ENCODE measurements at regions not wholly inside any gene's neighbourhood (a gene's known extent, or its start where the extent isn't known, plus 50 kb on each side); places are given as distances from the start of the nearest gene placed in this dataset.

DNA sequence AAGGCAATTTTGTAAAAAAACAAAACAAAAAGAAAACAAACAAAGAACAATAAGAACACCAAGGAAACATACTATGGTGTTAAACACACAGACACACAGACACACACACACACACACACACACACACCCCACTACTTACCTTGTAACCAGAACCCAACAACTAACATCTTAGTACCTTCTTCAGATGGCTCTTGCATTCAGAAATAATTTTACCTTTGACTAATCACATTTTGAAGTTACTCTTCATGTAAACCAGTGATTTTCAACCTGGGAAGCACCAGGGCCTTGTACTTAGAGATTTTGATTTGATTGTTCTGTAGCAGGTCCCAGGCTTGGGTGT, 87.5 kb downstream of the AQP4 start:
- intact Hi-C loops (cut with micrococcal nuclease): no loop called here
- H3K36me3 Mint-ChIP-seq: no peaks in the 10 kb centered on the region
- H3K27me3 ChIP-seq (ENCODE audit: control insufficient read depth in 2 of 2, insufficient read depth in 2 of 2, low read length in 2 of 2): no peaks in the 10 kb centered on the region
- H3K9me3 Mint-ChIP-seq: peaks cover 0 to 6% (median 0%) of the 10 kb centered on the region in 11 donors
- no peaks in the 10 kb centered on the region for H3K4me1 ChIP-seq (ENCODE audit: control insufficient read depth in 2 of 2, insufficient read depth in 2 of 2, low read length in 2 of 2)
- H3K4me1 Mint-ChIP-seq: no peaks in the 10 kb centered on the region
- no peaks in the 10 kb centered on the region for H3K36me3 ChIP-seq (ENCODE audit: control insufficient read depth in 2 of 3, insufficient read depth in 3 of 3, low read length in 3 of 3)
- no peak overlapping the region for H3K27ac Mint-ChIP-seq
- POLR2A ChIA-PET: no interaction called here
- H3K27ac ChIP-seq (ENCODE audit: low read depth, low read length): no peak overlapping the region
- peaks cover 0 to 7% (median 3%) of the 10 kb centered on the region in 5 donors for H3K27me3 Mint-ChIP-seq
- no peaks in the 10 kb centered on the region for H3K9me3 ChIP-seq (ENCODE audit: control insufficient read depth in 2 of 3, low read length in 3 of 3)
- no peak overlapping the region for H3K4me3 ChIP-seq (ENCODE audit: low read length)
- DNase-seq: no peak
- no peak overlapping the region for H3K4me3 Mint-ChIP-seq
- CTCF ChIA-PET: no interaction called here
- ATAC-seq: no peak

GRCh38 chr18:26777351-26778053, 88.0 kb downstream of the AQP4 start:
- H3K36me3 Mint-ChIP-seq: no peaks in the 10 kb centered on the region
- H3K4me3 Mint-ChIP-seq: no peak overlapping the region
- H3K27ac Mint-ChIP-seq: no peak overlapping the region
- intact Hi-C loops (cut with micrococcal nuclease): no loop called here
- ATAC-seq (no peak), DNase-seq (no peak)
- no peaks in the 10 kb centered on the region for H3K4me1 Mint-ChIP-seq
- Histone ChIP-seq H3K27ac (ENCODE audit: low read depth, low read length) (no peak overlapping the region), H3K9me3 (ENCODE audit: control insufficient read depth in 2 of 3, low read length in 3 of 3) (no peaks in the 10 kb centered on the region), H3K27me3 (ENCODE audit: control insufficient read depth in 2 of 2, insufficient read depth in 2 of 2, low read length in 2 of 2) (no peaks in the 10 kb centered on the region), H3K4me3 (ENCODE audit: low read length) (no peak overlapping the region), H3K4me1 (ENCODE audit: control insufficient read depth in 2 of 2, insufficient read depth in 2 of 2, low read length in 2 of 2) (no peaks in the 10 kb centered on the region), H3K36me3 (ENCODE audit: control insufficient read depth in 2 of 3, insufficient read depth in 3 of 3, low read length in 3 of 3) (no peaks in the 10 kb centered on the region)
- H3K9me3 Mint-ChIP-seq: peaks cover 0 to 6% (median 0%) of the 10 kb centered on the region in 11 donors
- H3K27me3 Mint-ChIP-seq: peaks cover 0 to 7% (median 3%) of the 10 kb centered on the region in 5 donors
- ChIA-PET CTCF (no interaction called here), POLR2A (no interaction called here)

GRCh38 chr18:26772691-26773090, 92.8 kb downstream of the AQP4 start:
- Mint-ChIP-seq H3K4me1 (no peaks in the 10 kb centered on the region), H3K36me3 (no peaks in the 10 kb centered on the region), H3K27me3 (peaks cover 0 to 3% (median 0%) of the 10 kb centered on the region in 5 donors), H3K4me3 (no peak overlapping the region), H3K9me3 (peaks cover 0 to 12% (median 0%) of the 10 kb centered on the region in 11 donors), H3K27ac (no peak overlapping the region)
- H3K27me3 ChIP-seq (ENCODE audit: control insufficient read depth in 2 of 2, insufficient read depth in 2 of 2, low read length in 2 of 2): no peaks in the 10 kb centered on the region
- no peak overlapping the region for H3K27ac ChIP-seq (ENCODE audit: low read depth, low read length)
- POLR2A ChIA-PET: no interaction called here
- CTCF ChIA-PET: no interaction called here
- no peak for DNase-seq
- H3K9me3 ChIP-seq (ENCODE audit: control insufficient read depth in 2 of 3, low read length in 3 of 3): no peaks in the 10 kb centered on the region
- no peaks in the 10 kb centered on the region for H3K36me3 ChIP-seq (ENCODE audit: control insufficient read depth in 2 of 3, insufficient read depth in 3 of 3, low read length in 3 of 3)
- intact Hi-C loops (cut with micrococcal nuclease): no loop called here
- no peak for ATAC-seq
- no peaks in the 10 kb centered on the region for H3K4me1 ChIP-seq (ENCODE audit: control insufficient read depth in 2 of 2, insufficient read depth in 2 of 2, low read length in 2 of 2)
- no peak overlapping the region for H3K4me3 ChIP-seq (ENCODE audit: low read length)

DNA sequence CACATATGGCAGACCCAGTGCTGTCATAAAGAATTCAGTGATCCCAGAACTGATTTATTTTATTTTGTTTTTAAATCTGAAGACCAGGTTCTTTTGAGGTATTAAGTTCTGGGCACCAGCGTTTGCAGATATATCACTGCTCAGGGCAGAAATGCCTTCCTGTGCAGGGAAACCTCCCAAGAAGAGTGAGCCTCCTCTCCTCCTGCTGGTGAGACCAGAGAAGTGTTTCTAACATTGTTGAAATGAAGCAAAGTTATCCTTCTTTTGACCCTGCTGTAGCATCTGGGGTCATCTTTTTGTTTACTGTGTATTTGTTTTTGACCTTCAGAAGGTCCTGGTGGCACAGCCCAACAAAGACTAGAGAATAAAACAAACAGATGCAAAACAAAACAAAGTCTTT, 94.0 kb downstream of the AQP4 start:
- H3K4me1 ChIP-seq (ENCODE audit: control insufficient read depth in 2 of 2, insufficient read depth in 2 of 2, low read length in 2 of 2): no peaks in the 10 kb centered on the region
- no peaks in the 10 kb centered on the region for H3K27me3 ChIP-seq (ENCODE audit: control insufficient read depth in 2 of 2, insufficient read depth in 2 of 2, low read length in 2 of 2)
- no peak for DNase-seq
- Mint-ChIP-seq H3K4me1 (no peaks in the 10 kb centered on the region), H3K27ac (no peak overlapping the region), H3K36me3 (no peaks in the 10 kb centered on the region), H3K27me3 (peaks cover 0 to 3% (median 0%) of the 10 kb centered on the region in 5 donors), H3K4me3 (no peak overlapping the region), H3K9me3 (peaks cover 0 to 17% (median 3%) of the 10 kb centered on the region in 11 donors)
- H3K9me3 ChIP-seq (ENCODE audit: control insufficient read depth in 2 of 3, low read length in 3 of 3): no peaks in the 10 kb centered on the region
- no peak overlapping the region for H3K4me3 ChIP-seq (ENCODE audit: low read length)
- no peak for ATAC-seq
- ChIA-PET CTCF (no interaction called here), POLR2A (no interaction called here)
- intact Hi-C loops (cut with micrococcal nuclease): no loop called here
- no peak overlapping the region for H3K27ac ChIP-seq (ENCODE audit: low read depth, low read length)
- H3K36me3 ChIP-seq (ENCODE audit: control insufficient read depth in 2 of 3, insufficient read depth in 3 of 3, low read length in 3 of 3): no peaks in the 10 kb centered on the region

GRCh38 chr18:26768385-26768784, 97.1 kb downstream of the AQP4 start:
- ATAC-seq: no peak

GRCh38 chr18:26765498-26765897, 100.0 kb downstream of the AQP4 start:
- DNase-seq (no peak), ATAC-seq (no peak)
- no peaks in the 10 kb centered on the region for H3K36me3 Mint-ChIP-seq
- no peak overlapping the region for H3K27ac Mint-ChIP-seq
- H3K27me3 Mint-ChIP-seq: peaks cover 0 to 9% (median 0%) of the 10 kb centered on the region in 5 donors
- Histone ChIP-seq H3K36me3 (ENCODE audit: control insufficient read depth in 2 of 3, insufficient read depth in 3 of 3, low read length in 3 of 3) (no peaks in the 10 kb centered on the region), H3K4me3 (ENCODE audit: low read length) (no peak overlapping the region), H3K9me3 (ENCODE audit: control insufficient read depth in 2 of 3, low read length in 3 of 3) (no peaks in the 10 kb centered on the region), H3K27ac (ENCODE audit: low read depth, low read length) (no peak overlapping the region), H3K27me3 (ENCODE audit: control insufficient read depth in 2 of 2, insufficient read depth in 2 of 2, low read length in 2 of 2) (no peaks in the 10 kb centered on the region), H3K4me1 (ENCODE audit: control insufficient read depth in 2 of 2, insufficient read depth in 2 of 2, low read length in 2 of 2) (no peaks in the 10 kb centered on the region)
- H3K4me1 Mint-ChIP-seq: no peaks in the 10 kb centered on the region
- intact Hi-C loops (cut with micrococcal nuclease): no loop called here
- ChIA-PET CTCF (no interaction called here), POLR2A (no interaction called here)
- no peak overlapping the region for H3K4me3 Mint-ChIP-seq
- H3K9me3 Mint-ChIP-seq: peaks cover 3 to 15% (median 7%) of the 10 kb centered on the region in 11 donors

More at GRCh38 chr18:26768385-26768784, 97.1 kb downstream of the AQP4 start:
- peaks cover 0 to 17% (median 7%) of the 10 kb centered on the region in 11 donors for H3K9me3 Mint-ChIP-seq
- intact Hi-C loops (cut with micrococcal nuclease): no loop called here
- Histone ChIP-seq H3K9me3 (ENCODE audit: control insufficient read depth in 2 of 3, low read length in 3 of 3) (no peaks in the 10 kb centered on the region), H3K4me1 (ENCODE audit: control insufficient read depth in 2 of 2, insufficient read depth in 2 of 2, low read length in 2 of 2) (no peaks in the 10 kb centered on the region), H3K36me3 (ENCODE audit: control insufficient read depth in 2 of 3, insufficient read depth in 3 of 3, low read length in 3 of 3) (no peaks in the 10 kb centered on the region), H3K4me3 (ENCODE audit: low read length) (no peak overlapping the region), H3K27ac (ENCODE audit: low read depth, low read length) (no peak overlapping the region), H3K27me3 (ENCODE audit: control insufficient read depth in 2 of 2, insufficient read depth in 2 of 2, low read length in 2 of 2) (no peaks in the 10 kb centered on the region)
- H3K4me3 Mint-ChIP-seq: no peak overlapping the region
- ChIA-PET CTCF (no interaction called here), POLR2A (no interaction called here)
- H3K36me3 Mint-ChIP-seq: no peaks in the 10 kb centered on the region
- no peak for DNase-seq
- H3K27ac Mint-ChIP-seq: no peak overlapping the region
- peaks cover 0 to 5% (median 0%) of the 10 kb centered on the region in 5 donors for H3K27me3 Mint-ChIP-seq
- no peaks in the 10 kb centered on the region for H3K4me1 Mint-ChIP-seq

GRCh38 chr18:26764586-26764985, 100.9 kb downstream of the AQP4 start:
- Mint-ChIP-seq H3K27me3 (peaks cover 0 to 9% (median 0%) of the 10 kb centered on the region in 5 donors), H3K4me1 (no peaks in the 10 kb centered on the region), H3K4me3 (no peak overlapping the region), H3K36me3 (no peaks in the 10 kb centered on the region), H3K27ac (no peak overlapping the region), H3K9me3 (peaks cover 3 to 12% (median 7%) of the 10 kb centered on the region in 11 donors)
- no peak overlapping the region for H3K27ac ChIP-seq (ENCODE audit: low read depth, low read length)
- no peaks in the 10 kb centered on the region for H3K36me3 ChIP-seq (ENCODE audit: control insufficient read depth in 2 of 3, insufficient read depth in 3 of 3, low read length in 3 of 3)
- H3K4me3 ChIP-seq (ENCODE audit: low read length): no peak overlapping the region
- no peaks in the 10 kb centered on the region for H3K27me3 ChIP-seq (ENCODE audit: control insufficient read depth in 2 of 2, insufficient read depth in 2 of 2, low read length in 2 of 2)
- no peaks in the 10 kb centered on the region for H3K9me3 ChIP-seq (ENCODE audit: control insufficient read depth in 2 of 3, low read length in 3 of 3)
- intact Hi-C loops (cut with micrococcal nuclease): no loop called here
- ATAC-seq (no peak), DNase-seq (no peak)
- ChIA-PET CTCF (no interaction called here), POLR2A (no interaction called here)
- no peaks in the 10 kb centered on the region for H3K4me1 ChIP-seq (ENCODE audit: control insufficient read depth in 2 of 2, insufficient read depth in 2 of 2, low read length in 2 of 2)

Data from naive thymus-derived CD4-positive, alpha-beta T cell (primary cell).